ENCODE measurements at regions not wholly inside any gene's neighbourhood (a gene's known extent, or its start where the extent isn't known, plus 50 kb on each side); places are given as distances from the start of the nearest gene placed in this dataset.
"Not testable (repeated sequence)": the region's sequence is repeated elsewhere in the genome, so short reads cannot be mapped to it uniquely, and the experiment has no call there.

- DNase-seq (ENCODE audit: low read depth), result no peak
Measured at GRCh38 chr7:34486371-34486770, 171.6 kb upstream of the NPSR1 start.

- DNase-seq (ENCODE audit: low read depth), result no peak
Measured at GRCh38 chr7:34487391-34488115, 170.5 kb upstream of the NPSR1 start.

GRCh38 chr7:34488766-34489165, 169.3 kb upstream of the NPSR1 start:
- DNase-seq (ENCODE audit: low read depth), result no peak

GRCh38 chr7:34491899-34492298, 166.1 kb upstream of the NPSR1 start:
- DNase-seq (ENCODE audit: low read depth), result no peak

GRCh38 chr7:34493752-34494151, 164.3 kb upstream of the NPSR1 start:
- DNase-seq (ENCODE audit: low read depth), result no peak

GRCh38 chr7:34497153-34497777, 160.8 kb upstream of the NPSR1 start:
- peak; percentile 35 for DNase-seq (ENCODE audit: low read depth)

GRCh38 chr7:34501156-34501555, 156.9 kb upstream of the NPSR1 start:
- no peak for DNase-seq (ENCODE audit: low read depth)

GRCh38 chr7:34507191-34507590, 150.8 kb upstream of the NPSR1 start:
- no peak for DNase-seq (ENCODE audit: low read depth)

GRCh38 chr7:34523226-34523918, 134.6 kb upstream of the NPSR1 start:
- DNase-seq (ENCODE audit: low read depth), result peak; percentile 54

GRCh38 chr7:34530259-34530658, 127.8 kb upstream of the NPSR1 start:
- no peak for DNase-seq (ENCODE audit: low read depth)

- no peak for DNase-seq (ENCODE audit: low read depth)
Measured at GRCh38 chr7:34539003-34539402, 119.0 kb upstream of the NPSR1 start.

- DNase-seq (ENCODE audit: low read depth), result no peak
Measured at GRCh38 chr7:34544621-34545020, 113.4 kb upstream of the NPSR1 start.

GRCh38 chr7:34550996-34551395, 107.0 kb upstream of the NPSR1 start:
- no peak for DNase-seq (ENCODE audit: low read depth)

- DNase-seq (ENCODE audit: low read depth), result no peak
Measured at GRCh38 chr7:34552502-34552901, 105.5 kb upstream of the NPSR1 start.

- DNase-seq (ENCODE audit: low read depth), result no peak
Measured at GRCh38 chr7:34558022-34558421, 100.0 kb upstream of the NPSR1 start.

- no peak for DNase-seq (ENCODE audit: low read depth)
Measured at GRCh38 chr7:34564091-34564490, 93.9 kb upstream of the NPSR1 start.

GRCh38 chr7:34567906-34568305, 90.1 kb upstream of the NPSR1 start:
- no peak for DNase-seq (ENCODE audit: low read depth)

- no peak for DNase-seq (ENCODE audit: low read depth)
Measured at GRCh38 chr7:34569975-34570699, 87.9 kb upstream of the NPSR1 start.

- DNase-seq (ENCODE audit: low read depth), result no peak
Measured at GRCh38 chr7:34575006-34575405, 83.0 kb upstream of the NPSR1 start.

- DNase-seq (ENCODE audit: low read depth), result not testable (repeated sequence)
Measured at GRCh38 chr7:34577934-34578333, 80.1 kb upstream of the NPSR1 start.

- DNase-seq (ENCODE audit: low read depth), result peak; percentile 51
Measured at GRCh38 chr7:34581698-34582097, 76.3 kb upstream of the NPSR1 start.

- no peak for DNase-seq (ENCODE audit: low read depth)
Measured at GRCh38 chr7:34584526-34584925, 73.5 kb upstream of the NPSR1 start.

GRCh38 chr7:34596887-34597286, 61.1 kb upstream of the NPSR1 start:
- peak; percentile 50 for DNase-seq (ENCODE audit: low read depth)

All from ELR (cell line).